IMR-90 (cell line): ENCODE measurements at regions not wholly inside any gene's neighbourhood (a gene's known extent, or its start where the extent isn't known, plus 50 kb on each side); places are given as distances from the start of the nearest gene placed in this dataset.

ENCODE experiments used
- CHD1 ChIP-seq: IDR thresholded peaks from 2 replicates; pipeline ENCODE4 v1.6.1; 2012; ENCODE audit warnings: low read depth, low read length, improper control_type of control experiment
- CTCF ChIP-seq: conservative IDR thresholded peaks from 2 replicates; pipeline ENCODE4 v1.5.1; 2012; ENCODE audit warnings: mild to moderate bottlenecking, low read depth, low read length, improper control_type of control experiment
- ELK1 ChIP-seq: fragments of 150-350 bp; IDR thresholded peaks from 2 replicates; pipeline ENCODE4 v1.6.1; 2016; ENCODE audit warnings: low read depth, mild to moderate bottlenecking, low read length, moderate library complexity, borderline replicate concordance
- FOS ChIP-seq: fragments of 150-350 bp; IDR thresholded peaks from 2 replicates; pipeline ENCODE4 v1.6.1; 2016; ENCODE audit warnings: low read depth, low read length
- POLR2A ChIP-seq: IDR thresholded peaks from 2 replicates; pipeline ENCODE4 v1.6.1; 2012; ENCODE audit warnings: mild to moderate bottlenecking, low read depth, low read length
- USF2 ChIP-seq: fragments of 150-350 bp; IDR thresholded peaks from 2 replicates; pipeline ENCODE4 v1.6.1; 2017; ENCODE audit warnings: mild to moderate bottlenecking, antibody characterized with exemption, low read length, low read depth

GRCh38 chr6:134835993-134836392 lies 113.9 kb downstream of the ALDH8A1 start:
- TF ChIP-seq USF2: no peak
- TF ChIP-seq CTCF: no peak
- no peak for TF ChIP-seq POLR2A
- no peak for TF ChIP-seq FOS
- TF ChIP-seq CHD1: no peak
- TF ChIP-seq ELK1: no peak
